Fibroblast of skin of right quadriceps (primary cell): ENCODE measurements at regions not wholly inside any gene's neighbourhood (a gene's known extent, or its start where the extent isn't known, plus 50 kb on each side); places are given as distances from the start of the nearest gene placed in this dataset.

ENCODE experiments used
- DNase-seq: peaks from one replicate; pipeline ENCODE4 v3.0.0-alpha.2; 2013

DNA sequence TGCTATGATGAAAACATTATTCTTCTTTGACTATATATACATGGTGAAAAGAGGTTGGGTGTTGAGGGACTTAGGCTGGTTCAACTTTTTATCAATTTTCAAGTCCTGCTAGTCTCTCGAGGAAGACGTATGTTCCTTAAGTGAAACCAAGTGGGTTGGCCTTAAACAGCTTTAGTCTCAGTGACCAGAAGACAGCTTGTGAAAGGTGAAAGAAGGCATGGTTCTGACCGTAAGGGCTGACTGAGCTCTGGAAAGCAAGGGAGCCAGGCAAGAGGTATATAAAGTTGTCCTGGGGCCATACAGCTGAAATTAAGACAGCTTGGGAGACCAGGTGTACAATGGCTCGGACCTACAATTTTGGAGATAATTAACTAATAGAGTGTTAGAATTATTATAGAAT, 128.9 kb upstream of the TP63 start:
- no peak for DNase-seq

DNA sequence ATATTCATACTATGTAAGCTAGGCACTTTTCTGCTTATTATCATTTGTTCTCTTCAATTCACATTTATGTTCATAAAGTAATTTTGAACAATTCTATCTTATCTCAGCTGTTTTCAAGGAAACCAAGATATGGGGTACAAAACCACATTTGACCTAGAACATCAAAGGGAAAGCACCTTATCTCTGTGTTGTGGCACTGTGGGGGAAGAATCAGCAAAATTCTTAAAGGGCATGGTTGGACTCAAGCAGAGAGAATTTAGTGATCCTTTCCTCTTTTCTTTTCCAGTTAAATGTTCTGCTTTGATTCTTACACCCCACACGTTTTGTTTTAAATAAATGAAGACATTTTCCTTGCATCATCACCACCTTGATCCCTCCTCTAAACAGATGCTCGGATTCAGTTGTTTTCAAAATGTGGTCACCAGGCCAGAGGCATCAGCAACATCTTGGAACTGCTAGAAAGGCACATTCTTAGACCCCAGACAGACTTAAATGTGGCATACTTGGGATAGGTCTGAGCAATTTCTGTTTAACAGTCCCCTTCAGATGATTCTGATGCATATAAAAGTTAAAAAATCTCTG, 128.4 kb upstream of the TP63 start:
- DNase-seq, result no peak

DNA sequence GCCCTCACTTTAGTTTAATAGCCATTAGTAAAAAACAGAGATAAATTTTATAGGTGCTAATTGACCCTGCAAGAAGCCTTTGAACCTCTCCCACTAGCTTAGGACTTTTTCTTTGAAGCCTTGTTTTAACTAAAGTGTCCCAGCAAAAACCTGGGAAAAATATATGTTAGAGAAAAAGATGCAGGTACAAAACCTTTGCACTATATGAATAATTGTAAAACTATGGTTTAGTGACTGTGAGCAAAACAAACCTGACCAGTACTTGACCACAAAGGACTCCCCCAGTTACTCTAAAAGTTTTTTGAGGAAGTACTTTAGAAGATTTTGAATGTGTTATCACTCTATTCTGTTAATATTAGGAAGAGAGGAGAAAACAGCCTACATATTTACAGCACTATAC, 123.3 kb upstream of the TP63 start:
- no peak for DNase-seq

DNA sequence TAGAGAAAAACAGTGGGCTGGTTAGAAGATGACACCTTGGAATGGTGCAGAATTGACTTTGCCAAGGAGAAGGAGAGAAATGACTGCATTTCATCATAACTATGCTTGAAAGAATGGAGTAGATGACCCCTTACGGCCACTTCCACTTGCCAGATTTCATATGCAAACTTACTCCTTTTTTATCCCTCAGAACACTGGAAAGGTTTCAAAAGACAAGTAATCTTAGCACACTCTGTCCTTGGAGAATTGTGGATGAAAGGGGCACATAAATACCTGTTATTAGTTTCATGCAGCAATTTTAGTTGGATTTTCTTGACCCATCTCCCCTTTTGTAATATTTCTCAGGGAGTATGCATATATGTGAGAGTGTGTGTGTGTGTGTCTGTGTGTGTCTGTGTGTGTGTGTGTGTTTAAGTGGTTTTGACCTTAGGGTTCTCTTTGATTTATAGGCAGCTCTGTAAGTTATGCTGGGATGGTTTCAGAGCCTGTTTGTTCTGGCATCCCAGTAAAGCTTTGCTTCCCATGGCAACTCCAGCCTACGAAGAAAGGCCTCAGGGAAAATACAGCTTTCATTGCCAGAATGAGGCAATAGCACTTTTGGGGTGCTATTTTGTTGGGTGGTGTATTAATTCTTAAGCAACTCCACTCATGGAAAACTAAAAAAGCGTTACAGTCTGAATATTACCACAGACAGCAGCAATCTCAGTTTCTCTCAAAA, 122.2 kb upstream of the TP63 start:
- peak; percentile 22 for DNase-seq

DNA sequence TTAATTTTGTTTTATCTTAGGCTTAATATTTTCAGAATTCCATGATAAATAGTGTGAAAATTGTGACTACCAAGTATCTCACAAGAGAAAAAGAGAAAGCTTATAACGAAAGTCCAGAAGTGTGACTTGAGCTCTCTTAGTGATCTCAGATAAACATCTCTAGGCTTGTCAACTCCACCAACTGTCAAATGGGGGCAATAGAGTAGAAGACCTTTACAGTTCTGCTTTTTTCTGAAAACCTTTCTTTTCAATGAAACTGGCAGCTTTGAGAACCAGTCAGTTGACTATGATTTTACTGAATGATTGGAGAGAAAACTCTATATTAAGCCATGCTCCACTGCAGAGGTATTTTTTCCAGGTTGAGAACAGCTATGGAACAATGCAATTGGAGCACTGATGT, 119.2 kb upstream of the TP63 start:
- no peak for DNase-seq

DNA sequence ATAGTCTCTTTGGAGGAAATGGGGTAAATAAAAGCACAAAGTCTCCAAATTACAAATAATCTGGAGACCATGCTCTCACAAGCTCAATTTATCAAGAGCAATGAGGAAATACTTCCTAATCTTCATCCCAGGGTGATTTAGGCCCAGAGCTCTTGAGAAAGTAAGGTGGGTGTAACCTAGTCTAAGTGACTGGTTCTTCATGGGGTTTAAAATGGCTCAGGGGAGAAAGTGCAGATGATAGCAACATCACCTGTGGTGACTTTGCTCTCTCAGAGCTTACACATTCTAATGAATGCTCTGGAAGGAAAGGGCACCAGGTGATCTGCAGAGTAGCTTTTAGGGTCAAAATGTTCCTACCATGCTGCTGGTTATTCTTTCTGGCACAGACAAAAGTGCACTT, 118.4 kb upstream of the TP63 start:
- DNase-seq, result no peak

DNA sequence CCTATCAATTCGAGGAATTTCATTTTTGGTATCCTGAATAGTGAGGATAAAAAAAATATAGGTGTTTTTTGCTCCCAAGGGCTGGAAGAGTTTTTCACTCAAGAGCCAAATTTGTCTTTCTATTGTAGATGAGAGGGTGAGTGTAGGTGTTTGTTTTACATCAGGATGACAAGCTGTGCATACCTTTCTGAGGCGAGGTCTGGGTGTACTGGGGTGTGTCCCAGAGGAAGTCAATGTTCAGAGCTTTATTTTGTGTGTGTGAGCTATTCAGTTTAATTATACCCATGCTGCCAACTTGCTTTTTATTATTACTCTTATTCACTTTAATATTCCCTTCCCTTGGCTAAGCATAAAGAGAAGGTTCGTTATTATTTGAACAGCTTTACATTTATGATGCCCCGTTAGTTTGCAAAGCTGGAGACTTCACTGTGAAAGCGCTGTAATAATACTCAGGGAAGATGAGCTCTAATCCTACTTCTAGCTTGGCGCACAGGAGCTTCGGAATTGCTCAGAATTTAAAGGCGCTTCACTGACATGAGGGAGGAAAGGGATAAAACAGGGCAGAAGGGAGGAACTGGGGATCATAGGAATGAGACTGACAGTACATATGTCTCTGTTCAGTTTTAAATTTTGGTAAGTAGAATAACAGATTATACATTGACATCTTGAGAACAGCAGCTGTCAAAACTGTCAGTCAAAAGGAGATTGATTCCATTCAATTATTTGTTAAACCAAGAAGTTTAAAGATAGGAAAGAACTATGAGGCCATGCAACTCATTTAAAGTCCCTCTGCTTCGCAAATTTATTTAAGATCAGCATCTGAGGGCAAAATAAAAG, 117.7 kb upstream of the TP63 start:
- no peak for DNase-seq

DNA sequence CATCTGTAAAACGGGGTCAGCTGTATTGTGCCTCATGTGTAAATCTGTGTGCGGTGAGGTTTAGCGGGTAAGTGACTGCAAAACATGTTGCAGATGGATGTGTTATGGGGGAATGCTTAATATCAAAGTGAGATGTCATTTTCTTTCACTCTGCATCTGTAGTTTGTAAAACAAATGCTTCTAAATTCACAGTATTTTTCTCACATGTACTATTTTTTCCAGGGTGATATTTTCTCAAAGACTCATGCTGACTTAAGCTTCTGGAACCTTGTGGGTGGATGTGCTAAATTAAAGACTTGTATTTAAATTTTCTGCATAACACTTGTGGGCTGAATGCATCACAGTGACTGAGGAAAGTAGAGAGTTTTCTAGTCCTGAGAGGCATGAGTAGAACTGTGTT, 115.2 kb upstream of the TP63 start:
- peak; percentile 6 for DNase-seq

DNA sequence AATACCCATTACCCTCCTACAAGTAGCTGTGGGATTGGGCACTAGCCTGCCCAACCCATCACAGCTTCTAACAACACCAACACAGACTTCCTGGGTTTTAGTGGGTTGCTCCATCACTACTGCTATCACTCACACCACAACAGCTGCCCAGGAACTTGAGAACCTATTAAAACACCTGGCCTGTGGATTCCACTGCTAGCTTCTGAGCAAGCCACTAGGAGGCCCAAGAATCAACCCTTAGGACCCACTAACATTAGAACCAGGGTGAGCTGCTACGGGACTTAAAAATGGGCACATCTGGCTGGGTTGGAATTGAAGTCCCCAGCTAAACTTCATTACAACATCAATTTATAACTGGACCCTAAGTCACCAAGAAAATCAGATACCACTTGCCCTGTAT, 113.2 kb upstream of the TP63 start:
- no peak for DNase-seq

DNA sequence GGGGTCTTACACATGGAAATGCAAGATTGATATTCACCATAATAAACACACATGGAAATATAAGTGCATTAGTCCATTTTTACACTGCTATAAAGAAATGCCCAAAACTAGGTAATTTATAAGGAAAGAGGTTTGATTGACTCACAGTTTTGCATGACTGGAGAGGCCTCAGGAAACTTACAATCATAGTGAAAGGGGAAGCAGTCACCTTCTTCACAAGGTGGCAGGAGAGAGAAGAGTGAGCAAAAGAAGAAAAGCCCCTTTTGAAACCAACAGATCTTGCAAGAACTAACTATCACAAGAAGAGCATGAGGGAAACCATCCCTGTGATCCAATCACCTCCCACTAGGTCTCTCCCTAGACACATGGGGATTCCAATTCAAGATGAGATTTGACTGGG, 111.7 kb upstream of the TP63 start:
- no peak for DNase-seq

DNA sequence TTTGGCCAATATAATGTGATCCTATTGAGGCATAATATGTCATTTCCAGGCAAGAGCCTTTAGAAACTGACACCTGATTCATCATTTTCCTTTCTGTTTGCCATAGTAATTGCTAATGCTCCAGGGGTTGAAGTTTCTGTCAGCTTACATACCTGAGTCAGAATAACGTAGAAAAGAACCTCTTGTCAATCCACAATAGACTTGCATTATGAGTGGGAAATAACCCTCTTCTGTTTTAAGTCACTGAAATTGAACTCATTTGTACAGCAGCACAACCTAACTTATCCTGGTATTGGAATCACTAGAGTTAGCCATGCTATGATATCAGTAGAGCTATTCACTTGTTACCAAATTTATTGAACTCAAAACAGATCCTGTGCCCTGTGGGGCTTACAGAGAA, 101.7 kb upstream of the TP63 start:
- DNase-seq, result no peak

DNA sequence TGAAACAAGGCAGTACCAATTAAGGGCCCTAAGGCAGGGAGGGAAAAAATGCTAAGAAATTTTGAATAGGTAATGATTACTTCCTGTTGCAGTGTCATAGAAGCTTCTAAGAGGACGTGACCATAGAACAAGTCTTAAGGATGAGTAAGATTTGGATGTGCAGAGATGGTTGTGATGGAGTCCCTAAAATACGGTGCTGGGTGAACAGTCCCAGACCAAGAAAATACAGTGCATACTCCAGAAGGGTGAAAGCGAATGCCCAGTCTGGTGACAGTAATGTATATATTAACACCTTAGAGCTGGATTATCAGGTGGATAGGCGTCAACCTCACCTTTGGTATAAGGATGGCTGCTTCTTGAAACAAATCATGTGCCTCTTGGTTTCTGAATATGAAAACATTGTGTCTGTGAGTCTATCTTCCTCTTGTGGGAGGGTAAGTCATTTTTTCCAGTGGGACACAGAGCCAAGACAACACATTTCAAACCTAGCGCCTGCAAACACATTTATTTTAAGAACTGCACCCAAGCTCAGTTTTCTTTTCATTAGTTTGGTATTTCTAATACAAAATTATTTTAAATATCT, 101.2 kb upstream of the TP63 start:
- DNase-seq, result no peak

DNA sequence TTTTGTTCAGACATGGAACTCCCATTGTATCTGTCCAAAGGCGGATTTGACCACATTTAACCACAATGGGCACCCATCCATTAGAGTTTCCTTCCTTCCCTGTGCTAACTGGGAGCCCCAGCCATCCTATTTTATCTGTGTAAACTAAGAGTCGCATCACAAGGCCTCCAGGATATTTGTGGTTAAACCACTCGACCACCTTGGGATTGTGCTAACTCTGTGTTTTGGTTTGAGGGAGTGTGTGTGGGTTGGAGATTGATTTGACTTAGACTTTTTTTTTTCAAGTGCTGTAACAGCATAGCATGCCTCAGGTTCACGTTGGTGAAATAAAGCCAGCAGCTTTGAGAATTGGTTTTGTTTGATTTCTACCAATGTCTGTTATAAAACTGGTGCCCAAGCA, 100.4 kb upstream of the TP63 start:
- DNase-seq, result peak; percentile 71

DNA sequence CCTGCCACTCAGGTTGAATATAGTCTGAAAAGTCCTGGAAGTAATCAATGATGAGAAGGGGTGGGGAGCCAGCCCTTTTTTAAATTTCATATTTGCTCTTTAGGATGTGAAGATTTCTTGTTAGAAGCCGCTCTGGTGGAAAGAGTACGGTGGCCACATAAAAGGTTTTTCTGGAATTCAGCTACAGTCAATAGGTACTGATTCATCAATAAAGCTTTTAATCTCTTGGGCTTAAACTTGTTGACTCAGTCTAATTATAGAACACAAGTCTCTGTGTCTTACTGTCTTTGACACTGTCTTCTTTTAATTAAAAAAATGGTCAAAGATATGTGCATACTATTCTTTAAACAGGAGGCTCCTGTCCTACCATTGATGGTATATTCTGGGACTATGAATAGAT, 99.9 kb upstream of the TP63 start:
- DNase-seq, result peak; percentile 35

DNA sequence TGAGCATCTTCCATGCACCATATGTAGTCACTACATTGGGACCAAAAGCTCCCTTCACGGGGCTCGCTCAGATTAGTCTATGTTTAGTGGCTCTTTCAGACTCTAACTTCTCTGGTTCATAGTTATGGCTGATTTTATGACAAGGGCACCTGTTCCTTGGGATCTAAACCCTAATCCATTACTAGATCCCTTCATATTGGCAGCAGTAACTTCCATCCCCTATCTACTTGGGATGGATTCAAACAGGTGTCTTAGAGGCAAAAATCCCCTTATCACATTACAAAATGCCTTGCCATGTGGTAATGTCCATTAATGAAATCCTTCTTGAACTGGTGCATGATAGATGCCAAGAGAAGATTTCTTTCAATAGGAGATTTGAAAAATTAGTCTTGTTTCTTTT, 96.7 kb upstream of the TP63 start:
- DNase-seq, result no peak

DNA sequence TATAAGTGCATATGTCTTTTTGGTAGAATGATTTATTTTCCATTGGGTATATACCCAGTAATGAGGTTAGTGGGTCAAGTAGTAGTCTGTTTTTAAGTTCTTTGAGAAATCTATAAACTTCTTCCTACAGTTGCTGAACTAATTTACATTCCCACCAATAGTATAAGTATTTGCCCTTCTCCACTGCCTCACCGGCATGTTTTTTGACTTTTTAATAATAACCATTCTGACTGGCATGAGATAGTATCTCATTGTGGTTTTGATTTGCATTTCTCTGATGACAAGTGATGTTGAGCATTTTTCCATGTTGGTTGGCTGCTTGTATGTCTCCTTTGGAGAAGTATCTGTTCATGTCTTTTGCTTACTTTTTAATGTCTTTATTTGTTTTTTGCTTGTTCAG, 94.1 kb upstream of the TP63 start:
- DNase-seq, result no peak

DNA sequence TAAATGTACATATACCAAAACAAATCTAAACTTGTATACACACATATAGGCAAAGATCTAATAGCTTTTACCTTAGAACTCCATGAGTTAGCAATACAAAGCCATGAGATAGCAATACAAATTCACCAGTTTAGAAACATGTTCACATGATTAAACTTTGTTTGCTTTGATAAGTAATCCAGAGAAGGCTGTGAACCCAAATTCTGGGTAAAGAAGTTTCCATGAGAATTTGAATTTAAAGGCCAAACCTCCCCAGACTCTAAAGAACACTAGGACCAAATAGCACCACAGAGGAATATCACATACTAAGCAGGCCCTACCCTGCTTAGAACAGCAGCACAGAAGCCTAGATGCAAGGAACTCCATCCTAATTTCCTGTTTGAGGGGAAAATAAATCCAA, 83.7 kb upstream of the TP63 start:
- no peak for DNase-seq

DNA sequence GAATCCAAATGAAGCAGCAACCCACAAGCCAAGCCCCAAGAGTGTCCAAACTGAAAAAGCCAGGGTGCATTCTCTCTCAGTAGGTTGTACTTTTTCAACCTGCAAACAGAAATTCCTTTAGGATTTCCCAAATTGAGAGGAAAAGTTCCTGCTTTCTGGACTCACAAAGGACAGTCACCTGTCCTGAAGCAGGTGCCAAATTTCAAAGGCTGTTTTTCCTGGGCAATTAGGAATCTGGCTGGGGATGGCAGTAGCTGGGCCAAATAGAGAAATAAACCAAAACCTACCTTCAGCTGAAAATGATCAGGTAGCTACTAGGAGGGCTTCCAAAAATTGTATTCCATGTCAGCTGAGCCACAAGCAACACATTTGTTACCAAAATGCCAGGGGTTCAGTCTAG, 83.1 kb upstream of the TP63 start:
- no peak for DNase-seq

DNA sequence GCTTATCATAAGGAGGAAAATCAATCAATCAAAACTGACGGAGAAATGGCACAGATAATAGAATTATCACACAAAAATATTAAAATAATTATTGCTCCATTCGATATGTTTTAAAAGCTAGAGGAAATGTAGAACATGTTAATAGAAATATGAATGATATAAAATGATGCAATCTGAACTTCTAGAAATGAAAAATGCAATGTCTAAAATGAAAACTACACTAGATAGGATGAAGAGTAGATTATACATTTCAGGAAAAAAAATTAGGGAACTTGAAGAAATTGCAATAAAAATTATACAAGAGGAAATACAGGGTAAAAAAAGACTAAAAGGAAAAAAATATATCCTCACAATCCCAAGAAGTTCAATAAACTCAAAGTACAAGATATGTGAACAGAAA, 80.2 kb upstream of the TP63 start:
- no peak for DNase-seq

DNA sequence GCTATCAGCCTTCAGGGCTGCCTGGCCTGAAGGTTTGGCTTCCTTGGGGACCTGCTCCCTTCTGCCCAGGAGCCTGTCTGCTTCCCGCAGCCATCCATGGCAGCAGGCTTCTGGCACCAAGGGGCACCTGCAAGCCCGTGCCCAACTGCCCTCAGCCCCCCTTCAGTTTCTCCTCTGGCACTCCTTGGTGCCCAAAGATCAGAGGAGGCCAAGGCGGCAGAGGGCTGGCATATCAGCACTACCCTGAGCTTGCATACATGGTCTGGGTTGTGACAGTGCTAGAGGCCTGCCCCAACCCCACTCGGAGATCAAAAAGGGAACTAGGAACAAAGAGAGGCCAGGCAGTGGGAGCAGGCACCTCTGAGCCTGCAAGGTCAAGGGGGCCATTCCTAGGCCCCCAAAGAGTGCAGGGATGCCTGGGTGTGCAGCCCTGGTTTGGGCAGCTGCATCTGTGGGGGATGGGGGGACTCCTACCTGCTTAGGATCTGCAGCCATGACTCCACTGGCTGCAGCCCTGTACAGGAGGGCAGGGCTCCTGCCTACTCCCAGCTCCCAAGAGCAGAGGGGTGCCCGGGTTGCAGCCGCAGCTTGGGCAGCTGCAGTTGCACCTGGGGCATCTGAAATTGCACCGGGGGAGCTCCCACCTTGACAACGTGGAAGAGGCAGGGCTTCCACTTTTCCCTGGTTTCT, 76.2 kb upstream of the TP63 start:
- no peak for DNase-seq

DNA sequence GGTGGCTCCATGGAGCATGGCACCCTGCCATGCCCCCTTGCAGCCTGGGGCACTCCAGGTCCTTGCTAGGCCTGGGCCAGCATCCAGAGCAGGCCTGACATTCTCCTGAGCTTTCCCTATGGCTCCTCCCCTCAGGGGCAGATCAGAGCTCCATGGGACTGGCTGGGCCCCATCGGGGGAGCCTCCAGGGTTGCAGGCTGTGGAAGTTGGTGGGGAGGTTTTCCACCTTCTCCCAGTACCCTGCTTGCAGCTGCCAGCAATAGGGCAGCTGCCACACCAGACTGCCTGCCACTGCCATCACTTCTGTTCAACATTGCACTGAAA, 75.7 kb upstream of the TP63 start:
- DNase-seq, result no peak

DNA sequence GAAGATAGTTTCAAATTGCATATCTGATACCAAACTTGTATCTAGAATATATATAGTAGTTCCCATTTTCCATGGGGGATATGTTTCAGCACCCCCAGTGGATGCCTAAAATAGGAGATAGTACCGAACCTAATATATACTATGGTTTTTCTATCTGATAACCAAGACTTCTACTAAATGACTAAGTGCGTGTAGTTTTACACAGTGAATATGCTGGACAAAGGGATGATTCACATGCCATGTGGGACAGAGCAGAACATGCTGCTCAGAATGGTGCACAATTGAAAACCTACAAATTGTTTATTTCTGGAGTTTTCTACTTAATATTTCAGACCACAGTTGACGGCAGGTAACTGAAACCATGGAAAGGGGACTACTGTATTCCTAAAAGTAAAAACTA, 73.4 kb upstream of the TP63 start:
- peak; percentile 3 for DNase-seq

DNA sequence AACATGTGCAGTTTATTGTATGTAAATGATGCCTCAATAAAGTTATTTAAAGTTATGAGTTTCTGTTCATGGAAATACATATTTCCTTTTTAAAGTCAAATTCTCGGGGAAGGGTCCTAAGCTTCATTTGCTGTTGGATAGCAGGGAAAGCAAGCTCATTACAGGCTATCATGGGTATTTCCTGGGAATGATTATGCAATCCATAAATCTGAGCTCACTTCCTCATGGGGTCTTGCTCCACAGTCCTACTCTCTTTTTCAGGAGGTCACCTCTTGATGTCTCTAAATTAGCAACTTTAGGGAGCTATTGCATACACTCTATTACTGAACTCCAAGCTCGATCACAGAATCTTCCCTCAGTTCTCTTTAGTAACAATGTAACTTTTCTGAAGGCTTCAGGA, 69.9 kb upstream of the TP63 start:
- peak; percentile 7 for DNase-seq
